ENCODE measurements at regions not wholly inside any gene's neighbourhood (a gene's known extent, or its start where the extent isn't known, plus 50 kb on each side); places are given as distances from the start of the nearest gene placed in this dataset.

DNA sequence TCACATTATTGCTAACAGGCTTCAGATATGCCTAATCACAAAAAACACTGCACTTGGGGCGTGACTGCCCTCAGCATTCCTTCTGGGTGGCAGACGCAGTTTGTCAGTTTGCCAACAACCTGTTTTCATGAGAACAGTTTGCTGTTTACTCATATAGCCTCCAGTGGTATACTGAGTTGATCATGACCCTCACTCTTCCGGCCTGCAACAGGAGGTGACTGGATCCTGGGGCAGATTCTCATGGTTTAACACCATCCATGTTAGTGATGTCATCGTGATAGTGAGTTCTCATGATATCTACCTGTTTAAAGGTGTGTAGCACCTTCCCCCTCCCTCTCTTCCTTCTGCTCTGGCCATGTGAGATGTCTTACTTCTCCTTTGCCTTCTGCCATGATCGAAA lies 555.2 kb downstream of the PLPP3 start:
- FAIRE-seq = no peak
- DNase-seq (ENCODE audit: insufficient read length) = no peak

GRCh38 chr1:56019922-56020321 lies 559.4 kb downstream of the PLPP3 start:
- DNase-seq (ENCODE audit: insufficient read length) = no peak
- TF ChIP-seq POLR2AphosphoS5 (IDR thresholded peaks at IDR 0.05; ENCODE audit: low read depth, low read length) (no peak), TAF1 (IDR thresholded peaks at IDR 0.05; ENCODE audit: borderline replicate concordance, low read depth, low read length) (no peak), POLR2A (IDR thresholded peaks at IDR 0.05; ENCODE audit: low read depth, low read length) (no peak)
- no peak for FAIRE-seq

More for the DNA sequence above, 555.2 kb downstream of the PLPP3 start:
- TF ChIP-seq POLR2A (IDR thresholded peaks at IDR 0.05; ENCODE audit: low read depth, low read length) (no peak), TAF1 (IDR thresholded peaks at IDR 0.05; ENCODE audit: borderline replicate concordance, low read depth, low read length) (no peak), POLR2AphosphoS5 (IDR thresholded peaks at IDR 0.05; ENCODE audit: low read depth, low read length) (no peak)

DNA sequence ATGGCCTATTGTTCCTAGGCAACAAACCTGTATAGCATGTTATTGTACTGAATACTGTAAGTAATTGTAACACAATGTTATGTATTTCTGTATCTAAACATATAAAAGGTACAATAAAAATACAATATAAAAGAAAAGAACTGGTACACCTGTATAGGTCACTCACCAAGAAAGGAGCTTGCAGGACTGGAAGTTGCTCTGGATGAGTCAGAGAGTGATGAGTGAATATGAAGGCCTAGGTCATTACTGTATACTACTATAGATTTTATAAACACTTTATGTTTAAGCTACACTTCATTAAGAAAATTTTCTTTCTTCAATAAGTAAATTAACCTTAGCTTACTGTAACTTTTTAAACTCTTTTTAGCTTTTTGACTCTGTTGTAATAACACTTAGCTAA lies 559.9 kb downstream of the PLPP3 start:
- TF ChIP-seq TAF1 (IDR thresholded peaks at IDR 0.05; ENCODE audit: borderline replicate concordance, low read depth, low read length) = no peak
- TF ChIP-seq POLR2AphosphoS5 (IDR thresholded peaks at IDR 0.05; ENCODE audit: low read depth, low read length) = no peak
- TF ChIP-seq POLR2A (IDR thresholded peaks at IDR 0.05; ENCODE audit: low read depth, low read length) = no peak
- no peak for DNase-seq (ENCODE audit: insufficient read length)
- FAIRE-seq = no peak

GRCh38 chr1:56017336-56017735 lies 562.0 kb downstream of the PLPP3 start:
- TF ChIP-seq TAF1 (IDR thresholded peaks at IDR 0.05; ENCODE audit: borderline replicate concordance, low read depth, low read length) (no peak), POLR2A (IDR thresholded peaks at IDR 0.05; ENCODE audit: low read depth, low read length) (no peak), POLR2AphosphoS5 (IDR thresholded peaks at IDR 0.05; ENCODE audit: low read depth, low read length) (no peak)
- DNase-seq (ENCODE audit: insufficient read length) (no peak), FAIRE-seq (no peak)

- TF ChIP-seq POLR2AphosphoS5 (IDR thresholded peaks at IDR 0.05; ENCODE audit: low read depth, low read length) (no peak), POLR2A (IDR thresholded peaks at IDR 0.05; ENCODE audit: low read depth, low read length) (no peak), TAF1 (IDR thresholded peaks at IDR 0.05; ENCODE audit: borderline replicate concordance, low read depth, low read length) (no peak)
- DNase-seq (ENCODE audit: insufficient read length) = no peak
- no peak for FAIRE-seq
These were observed 575.5 kb downstream of the PLPP3 start for GRCh38 chr1:56003846-56004245.

DNA sequence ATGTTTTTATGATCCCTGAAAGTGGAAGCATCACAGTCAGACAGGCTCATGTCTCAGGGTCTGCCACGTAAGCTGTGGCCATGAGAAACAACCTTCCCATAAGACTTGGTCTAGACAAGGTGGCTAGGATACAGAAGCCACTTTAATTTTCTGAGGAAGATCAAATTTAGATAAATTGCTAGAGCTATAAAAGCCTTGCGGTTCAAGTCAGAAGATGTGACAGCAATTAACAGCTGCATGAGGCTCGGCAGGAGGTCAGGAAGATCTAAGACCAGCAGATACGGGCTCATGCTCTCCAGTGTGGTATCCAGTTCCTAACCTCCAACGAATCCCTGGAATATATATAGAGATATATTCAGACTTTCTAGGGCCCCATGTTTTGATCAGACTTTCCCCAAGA lies 577.1 kb downstream of the PLPP3 start:
- FAIRE-seq = no peak
- no peak for TF ChIP-seq TAF1 (IDR thresholded peaks at IDR 0.05; ENCODE audit: borderline replicate concordance, low read depth, low read length)
- no peak for TF ChIP-seq POLR2A (IDR thresholded peaks at IDR 0.05; ENCODE audit: low read depth, low read length)
- TF ChIP-seq POLR2AphosphoS5 (IDR thresholded peaks at IDR 0.05; ENCODE audit: low read depth, low read length) = no peak
- DNase-seq (ENCODE audit: insufficient read length) = no peak

DNA sequence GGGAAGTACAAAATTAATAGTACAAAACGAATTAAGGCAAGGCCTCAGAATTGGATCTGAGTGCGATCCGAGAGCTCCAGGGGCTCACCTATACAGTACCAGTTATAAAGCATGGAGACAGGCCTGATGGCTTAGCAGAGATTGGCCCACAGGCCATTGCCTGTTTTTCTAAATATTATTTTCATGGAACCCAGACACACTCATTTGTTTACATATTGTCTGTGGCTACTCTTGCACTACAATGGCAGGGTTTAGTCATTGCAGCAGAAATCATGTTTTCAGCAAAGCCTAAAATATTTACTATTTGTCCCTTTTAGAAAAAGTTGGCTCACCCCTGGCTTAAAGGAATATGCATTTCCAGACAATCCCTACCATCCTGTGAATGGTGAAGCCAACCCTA lies 578.9 kb downstream of the PLPP3 start:
- FAIRE-seq (no peak), DNase-seq (ENCODE audit: insufficient read length) (no peak)
- no peak for TF ChIP-seq TAF1 (IDR thresholded peaks at IDR 0.05; ENCODE audit: borderline replicate concordance, low read depth, low read length)

DNA sequence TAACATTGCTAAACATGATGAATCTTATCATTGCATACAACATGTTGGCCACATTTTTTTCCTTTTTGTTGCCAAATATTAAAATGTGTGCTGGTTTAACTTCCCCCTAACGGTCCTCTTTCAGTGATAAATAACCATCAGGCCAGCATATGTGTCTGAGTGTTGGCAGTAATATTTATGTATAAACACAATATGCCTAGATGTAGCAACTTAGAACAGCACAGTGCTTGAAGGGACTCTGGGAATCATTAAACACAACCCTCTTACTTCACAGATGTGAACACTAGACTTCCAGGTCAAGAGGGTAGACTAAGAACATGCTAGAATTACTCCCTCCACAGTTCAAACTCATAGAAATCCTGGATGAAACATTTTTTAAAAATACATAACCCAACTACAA lies 581.8 kb downstream of the PLPP3 start:
- FAIRE-seq (no peak), DNase-seq (ENCODE audit: insufficient read length) (no peak)
- TF ChIP-seq POLR2AphosphoS5 (IDR thresholded peaks at IDR 0.05; ENCODE audit: low read depth, low read length) (no peak), POLR2A (IDR thresholded peaks at IDR 0.05; ENCODE audit: low read depth, low read length) (no peak), TAF1 (IDR thresholded peaks at IDR 0.05; ENCODE audit: borderline replicate concordance, low read depth, low read length) (no peak)

- FAIRE-seq = no peak
- TF ChIP-seq POLR2AphosphoS5 (IDR thresholded peaks at IDR 0.05; ENCODE audit: low read depth, low read length) (no peak), POLR2A (IDR thresholded peaks at IDR 0.05; ENCODE audit: low read depth, low read length) (no peak), TAF1 (IDR thresholded peaks at IDR 0.05; ENCODE audit: borderline replicate concordance, low read depth, low read length) (no peak)
These were observed 585.6 kb downstream of the PLPP3 start for GRCh38 chr1:55993646-55994318.

DNA sequence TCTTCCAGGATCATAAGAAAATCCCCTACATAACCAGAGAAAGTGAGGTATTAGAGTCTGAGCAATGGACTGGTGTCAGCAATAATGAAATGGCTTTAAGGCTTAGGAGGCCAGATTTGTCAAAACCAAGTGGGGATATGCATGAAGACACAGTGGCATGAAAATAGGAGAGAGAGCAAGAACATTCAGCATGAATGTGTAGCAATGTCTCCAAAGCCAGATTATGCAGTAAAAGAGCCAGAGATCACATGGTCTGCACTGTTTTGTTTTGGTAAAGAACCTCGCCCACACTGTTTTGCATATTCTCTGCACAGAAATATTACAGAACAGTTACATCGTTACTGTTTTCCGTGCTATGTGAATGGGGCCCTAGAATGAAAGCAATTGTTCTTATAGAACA lies 589.4 kb downstream of the PLPP3 start:
- no peak for TF ChIP-seq POLR2AphosphoS5 (IDR thresholded peaks at IDR 0.05; ENCODE audit: low read depth, low read length)
- no peak for TF ChIP-seq POLR2A (IDR thresholded peaks at IDR 0.05; ENCODE audit: low read depth, low read length)
- no peak for TF ChIP-seq TAF1 (IDR thresholded peaks at IDR 0.05; ENCODE audit: borderline replicate concordance, low read depth, low read length)
- no peak for FAIRE-seq
- DNase-seq (ENCODE audit: insufficient read length) = no peak

More at GRCh38 chr1:55993646-55994318, 585.6 kb downstream of the PLPP3 start:
- DNase-seq (ENCODE audit: insufficient read length) = no peak

DNA sequence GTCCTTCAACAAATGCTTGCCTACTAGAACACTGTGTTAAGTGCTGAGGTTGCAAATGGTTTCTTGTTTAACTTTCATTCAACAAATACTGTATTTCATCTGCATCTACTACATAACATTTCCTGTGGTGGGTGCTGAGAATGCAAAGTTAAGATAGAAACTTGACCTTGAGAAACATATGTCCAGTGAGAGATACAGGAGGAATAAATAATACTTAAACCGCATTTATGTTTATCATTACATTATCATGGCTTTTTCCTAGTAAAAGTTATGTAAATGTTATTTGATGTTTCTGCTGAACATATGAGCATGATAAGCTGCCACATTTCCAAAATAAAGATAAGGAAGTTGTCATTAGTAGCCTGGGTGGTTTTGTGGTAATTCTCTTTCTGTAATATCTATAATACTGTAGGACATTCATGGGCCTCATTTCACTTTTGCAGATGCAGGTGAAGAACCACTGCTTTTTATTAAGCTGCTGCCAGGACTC lies 590.4 kb downstream of the PLPP3 start:
- TF ChIP-seq TAF1 (IDR thresholded peaks at IDR 0.05; ENCODE audit: borderline replicate concordance, low read depth, low read length) (no peak), POLR2AphosphoS5 (IDR thresholded peaks at IDR 0.05; ENCODE audit: low read depth, low read length) (no peak), POLR2A (IDR thresholded peaks at IDR 0.05; ENCODE audit: low read depth, low read length) (no peak)
- DNase-seq (ENCODE audit: insufficient read length) (no peak), FAIRE-seq (no peak)

GRCh38 chr1:55987491-55988249 lies 591.7 kb downstream of the PLPP3 start:
- TF ChIP-seq POLR2A (IDR thresholded peaks at IDR 0.05; ENCODE audit: low read depth, low read length) (no peak), TAF1 (IDR thresholded peaks at IDR 0.05; ENCODE audit: borderline replicate concordance, low read depth, low read length) (no peak), POLR2AphosphoS5 (IDR thresholded peaks at IDR 0.05; ENCODE audit: low read depth, low read length) (no peak)
- DNase-seq (ENCODE audit: insufficient read length) = no peak
- FAIRE-seq = no peak
